ENCODE measurements at regions not wholly inside any gene's neighbourhood (a gene's known extent, or its start where the extent isn't known, plus 50 kb on each side); places are given as distances from the start of the nearest gene placed in this dataset.

- H3K4me1 ChIP-seq: no peaks in the 10 kb centered on the region
- H3K4me3 ChIP-seq (ENCODE audit: low read depth, low read length): no peak overlapping the region
- DNase-seq: no peak
- no peaks in the 10 kb centered on the region for H3K27me3 ChIP-seq
- no peak for TF ChIP-seq CTCF (IDR thresholded peaks at IDR 0.05; ENCODE audit: low read depth, low read length)
- no peaks in the 10 kb centered on the region for H3K9me3 ChIP-seq
- no peaks in the 10 kb centered on the region for H3K36me3 ChIP-seq
Measured at GRCh38 chr3:167188592-167188991, 191.5 kb downstream of the ZBBX start.

GRCh38 chr3:167187221-167187620, 192.9 kb downstream of the ZBBX start:
- H3K9me3 ChIP-seq: no peaks in the 10 kb centered on the region
- no peaks in the 10 kb centered on the region for H3K36me3 ChIP-seq
- no peak for TF ChIP-seq CTCF (IDR thresholded peaks at IDR 0.05; ENCODE audit: low read depth, low read length)
- H3K27me3 ChIP-seq: no peaks in the 10 kb centered on the region
- DNase-seq: no peak
- H3K4me1 ChIP-seq: no peaks in the 10 kb centered on the region
- H3K4me3 ChIP-seq (ENCODE audit: low read depth, low read length): no peak overlapping the region

DNA sequence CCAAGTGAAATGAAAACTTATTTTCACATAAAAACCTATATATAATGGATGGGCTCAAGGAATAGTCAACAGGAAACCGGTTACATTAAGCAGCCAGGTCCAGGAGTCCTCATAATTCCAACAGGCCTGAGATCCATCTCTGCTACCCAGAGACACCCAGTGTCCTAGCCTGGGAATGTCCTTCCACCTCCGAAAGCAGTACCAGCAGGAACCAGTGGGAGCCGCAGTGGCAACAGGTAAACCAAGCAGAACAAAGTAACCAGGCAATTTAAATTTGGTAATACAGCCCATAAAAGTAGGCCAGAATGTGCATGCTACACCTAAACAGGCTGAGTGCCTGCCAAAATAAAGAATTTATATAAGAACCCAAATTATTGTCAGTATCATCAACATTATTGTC, 195.6 kb downstream of the ZBBX start:
- H3K27me3 ChIP-seq: no peaks in the 10 kb centered on the region
- TF ChIP-seq CTCF (IDR thresholded peaks at IDR 0.05; ENCODE audit: low read depth, low read length): peak; percentile 10; the same call in 1 of the 2 replicates
- H3K9me3 ChIP-seq: no peaks in the 10 kb centered on the region
- H3K4me1 ChIP-seq: no peaks in the 10 kb centered on the region
- no peaks in the 10 kb centered on the region for H3K36me3 ChIP-seq
- DNase-seq: no peak
- H3K4me3 ChIP-seq (ENCODE audit: low read depth, low read length): no peak overlapping the region

- no peaks in the 10 kb centered on the region for H3K27me3 ChIP-seq
- H3K4me3 ChIP-seq (ENCODE audit: low read depth, low read length): no peak overlapping the region
Measured at GRCh38 chr3:167172377-167172776, 207.7 kb downstream of the ZBBX start.

GRCh38 chr3:167167491-167167890, 212.6 kb downstream of the ZBBX start:
- TF ChIP-seq CTCF (IDR thresholded peaks at IDR 0.05; ENCODE audit: low read depth, low read length): no peak
- Histone ChIP-seq H3K9me3 (no peaks in the 10 kb centered on the region), H3K4me1 (no peaks in the 10 kb centered on the region), H3K36me3 (no peaks in the 10 kb centered on the region), H3K27me3 (no peaks in the 10 kb centered on the region), H3K4me3 (ENCODE audit: low read depth, low read length) (no peak overlapping the region)
- no peak for DNase-seq

More at GRCh38 chr3:167172377-167172776, 207.7 kb downstream of the ZBBX start:
- H3K36me3 ChIP-seq: no peaks in the 10 kb centered on the region
- H3K9me3 ChIP-seq: no peaks in the 10 kb centered on the region
- TF ChIP-seq CTCF (IDR thresholded peaks at IDR 0.05; ENCODE audit: low read depth, low read length): no peak
- no peaks in the 10 kb centered on the region for H3K4me1 ChIP-seq
- DNase-seq: no peak

DNA sequence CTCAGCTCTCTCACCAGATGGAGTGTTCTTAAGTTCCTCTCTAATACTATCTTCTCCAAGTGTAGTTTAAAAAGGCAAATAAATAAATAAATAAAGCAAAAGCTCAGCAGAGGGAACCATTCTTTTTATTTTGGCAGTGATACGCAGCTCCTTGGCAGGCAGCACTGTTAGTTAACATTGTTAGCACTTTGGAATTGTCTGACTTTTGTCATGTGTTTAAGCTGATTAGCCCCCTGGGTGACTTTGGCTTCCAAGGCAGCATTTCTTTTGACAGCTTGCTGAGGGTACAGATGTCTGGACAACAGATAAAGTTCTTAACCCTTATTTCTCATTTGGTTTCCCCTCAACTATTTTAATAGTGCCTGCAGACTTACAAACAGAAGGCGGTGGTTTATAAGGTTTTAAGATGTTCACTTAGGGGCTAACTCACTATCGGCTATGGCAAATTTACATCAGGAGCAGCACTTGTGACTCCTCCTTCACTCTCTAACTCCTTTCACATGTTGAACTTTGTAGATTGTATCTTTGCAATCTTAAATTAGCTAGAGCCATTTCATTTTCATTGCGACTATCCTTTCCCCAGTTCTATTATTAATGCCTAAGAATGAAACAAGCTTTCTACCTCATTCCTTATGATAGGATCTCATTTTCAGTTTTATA, 213.4 kb downstream of the ZBBX start:
- no peak for TF ChIP-seq CTCF (IDR thresholded peaks at IDR 0.05; ENCODE audit: low read depth, low read length)
- Histone ChIP-seq H3K4me1 (no peaks in the 10 kb centered on the region), H3K9me3 (no peaks in the 10 kb centered on the region), H3K4me3 (ENCODE audit: low read depth, low read length) (no peak overlapping the region), H3K27me3 (no peaks in the 10 kb centered on the region), H3K36me3 (no peaks in the 10 kb centered on the region)
- DNase-seq: no peak

Measured in BE2C (cell line).